GM12878 (cell line): ENCODE measurements at regions not wholly inside any gene's neighbourhood (a gene's known extent, or its start where the extent isn't known, plus 50 kb on each side); places are given as distances from the start of the nearest gene placed in this dataset.
A peak's percentile ranks its signal among the peaks of the same experiment; 100 is the strongest.

ENCODE experiments used
- ATAC-seq: fragments of 200-7000 bp; cut with Tn5 transposase; 3 replicates; pipeline ENCODE4 v1.9.1; 2020; ENCODE audit warnings: mild to moderate bottlenecking, moderate library complexity
- BruUV-seq: library from RNA; stranded (reverse); fragments of 400-500 nt; replicated peaks from 2 replicates; lab custom pipeline; 2021; lab: Mats Ljungman, UMichigan
- CTCF ChIA-PET: fragments of 300-600 bp; sonication (Branson Sonifier 250); formaldehyde crosslinking; extraction: SDS; loops from one replicate; lab custom pipeline; 2021; ENCODE audit warnings: inconsistent platforms; lab: Yijun Ruan, JAX
- POLR2A ChIA-PET: fragments of 350-600 bp; formaldehyde crosslinking; extraction: SDS; loops from one replicate; lab custom pipeline; 2021; ENCODE audit warnings: inconsistent platforms; lab: Charles Lee
- RAD21 ChIA-PET: fragments of 300-600 bp; sonication (Branson Sonifier 250); formaldehyde crosslinking; loops from one replicate; lab custom pipeline; 2023; ENCODE audit warnings: antibody characterized with exemption; ENCODE audit not compliant: unreplicated experiment; lab: Charles Lee
- SMC1A ChIA-PET: fragments of 300-600 bp; sonication (Branson Sonifier 250); formaldehyde crosslinking; loops from one replicate; lab custom pipeline; 2023; ENCODE audit not compliant: unreplicated experiment, uncharacterized antibody; lab: Charles Lee
- DNase-seq: peaks from one replicate; pipeline ENCODE4 v3.0.0-alpha.2; 2011; ENCODE audit warnings: low read depth, low spot score
- FAIRE-seq: peaks from 3 replicates; lab custom pipeline; 2011; peaks lifted over from hg19 to GRCh38; lab: Jason Lieb, UNC
- H2AFZ ChIP-seq: 2 replicates; pipeline ENCODE4 v1.6.0; 2011; ENCODE audit warnings: low read depth, low read length, control low read depth; ENCODE audit not compliant: control insufficient read depth
- H3K27ac ChIP-seq: 2 replicates; pipeline ENCODE4 v1.5.1; 2011; ENCODE audit warnings: control low read depth; ENCODE audit not compliant: control insufficient read depth, insufficient read depth
- H3K27me3 ChIP-seq, 2 experiments: replicated peaks in 1 of 2; 2 replicates each; pipeline versions ENCODE4 v1.6.0 to v1.6.1; 2011; ENCODE audit warnings: low read length in 1 of 2; ENCODE audit not compliant: control insufficient read depth in 2 of 2, insufficient read depth in 2 of 2
- H3K36me3 ChIP-seq, 2 experiments: 2 replicates each; pipeline ENCODE4 v1.5.1; 2011; ENCODE audit warnings: low read length in 1 of 2; ENCODE audit not compliant: control insufficient read depth in 2 of 2, insufficient read depth in 2 of 2
- H3K4me1 ChIP-seq: 2 replicates; pipeline ENCODE4 v1.6.1; 2011; ENCODE audit warnings: mild to moderate bottlenecking, low read length, moderate library complexity, mixed read lengths; ENCODE audit not compliant: control insufficient read depth, insufficient read depth
- H3K4me2 ChIP-seq: 2 replicates; pipeline ENCODE4 v1.6.0; 2011; ENCODE audit warnings: control low read depth; ENCODE audit not compliant: control insufficient read depth, insufficient read depth
- H3K4me3 ChIP-seq: fragments of 200-600 bp; sonication (generic); 2 replicates; pipeline ENCODE4 v1.5.1; 2016
- H3K79me2 ChIP-seq: 2 replicates; pipeline ENCODE4 v1.6.0; 2011; ENCODE audit warnings: low read length; ENCODE audit not compliant: control insufficient read depth, insufficient read depth
- H3K9ac ChIP-seq: 2 replicates; pipeline ENCODE4 v1.8.0; 2011; ENCODE audit warnings: low read length, control low read depth, mixed read lengths; ENCODE audit not compliant: control insufficient read depth, insufficient read depth
- H3K9me3 ChIP-seq: replicated peaks from 3 replicates; pipeline ENCODE4 v1.5.1; 2011; ENCODE audit warnings: mild to moderate bottlenecking, low read length; ENCODE audit not compliant: control insufficient read depth, insufficient read depth
- H4K20me1 ChIP-seq: 2 replicates; pipeline ENCODE4 v1.6.0; 2011; ENCODE audit not compliant: control insufficient read depth, insufficient read depth
- BACH1 ChIP-seq: fragments of 450-650 bp; IDR thresholded peaks from 2 replicates; pipeline ENCODE4 v1.6.1; 2017; ENCODE audit warnings: mild to moderate bottlenecking, borderline replicate concordance
- CREM ChIP-seq: IDR thresholded peaks from 2 replicates; pipeline ENCODE4 v1.6.1; 2014; ENCODE audit warnings: antibody characterized with exemption, low read depth
- ETV6 ChIP-seq, 2 experiments: fragments of 450-650 bp in 1 of 2; IDR thresholded peaks in 1 of 2; conservative IDR thresholded peaks in 1 of 2; 2 replicates each; pipeline ENCODE4 v1.6.1; 2014; ENCODE audit warnings: antibody characterized with exemption in 1 of 2, borderline replicate concordance in 1 of 2, low read depth in 1 of 2, mild to moderate bottlenecking in 1 of 2, moderate library complexity in 1 of 2
- MYC ChIP-seq: IDR thresholded peaks from 2 replicates; pipeline ENCODE4 v1.6.1; 2011; ENCODE audit warnings: mild to moderate bottlenecking, low read length, moderate library complexity, inconsistent platforms; ENCODE audit not compliant: insufficient read depth, insufficient replicate concordance, insufficient read length, severe bottlenecking
- NRF1 ChIP-seq: conservative IDR thresholded peaks from 2 replicates; pipeline ENCODE4 v1.6.1; 2011; ENCODE audit warnings: mild to moderate bottlenecking, low read depth, low read length, improper control_type of control experiment
- PAX5 ChIP-seq: IDR thresholded peaks from 2 replicates; pipeline ENCODE4 v1.6.1; 2011; ENCODE audit warnings: low read depth, low read length, borderline replicate concordance
- POLR2A ChIP-seq: IDR thresholded peaks from 2 replicates; pipeline ENCODE4 v1.6.1; 2011; ENCODE audit warnings: low read depth, mild to moderate bottlenecking, low read length
- RAD51 ChIP-seq: fragments of 450-650 bp; IDR thresholded peaks from 2 replicates; pipeline ENCODE4 v1.6.1; 2016; ENCODE audit warnings: moderate library complexity, mild to moderate bottlenecking, inconsistent platforms
- SMARCA5 ChIP-seq: fragments of 450-650 bp; IDR thresholded peaks from 2 replicates; pipeline ENCODE4 v1.6.1; 2017; ENCODE audit warnings: mild to moderate bottlenecking
- SPI1 ChIP-seq: IDR thresholded peaks from 2 replicates; pipeline ENCODE4 v1.6.1; 2011; ENCODE audit warnings: low read depth, mild to moderate bottlenecking, low read length, moderate library complexity, borderline replicate concordance; ENCODE audit not compliant: insufficient read depth
- SREBF2 ChIP-seq: IDR thresholded peaks from 2 replicates; pipeline ENCODE4 v1.6.1; 2012; ENCODE audit warnings: mild to moderate bottlenecking, low read length
- STAT1 ChIP-seq: fragments of 450-650 bp; conservative IDR thresholded peaks from 2 replicates; pipeline ENCODE4 v1.6.1; 2014; ENCODE audit warnings: antibody characterized with exemption, mild to moderate bottlenecking
- WGBS: methylation state at CpG from one replicate; pipeline ENCODE4 v1.1.6; 2016; ENCODE audit warnings: low lambda C conversion rate; ENCODE audit not compliant: insufficient replicate concordance, insufficient coverage; ENCODE audit errors: missing lambda C conversion rate; 5-methylcytosine and 5-hydroxymethylcytosine counted together
- in situ Hi-C: fragments of 300-500 bp; cut with MboI; formaldehyde crosslinking; loops from 9 replicates; pipeline ENCODE4 v1.14.3; 2018; ENCODE audit warnings: mixed read lengths
- intact Hi-C: fragments of 100-400 bp; cut with micrococcal nuclease; formaldehyde crosslinking; loops from one replicate; pipeline ENCODE4 v1.14.2; 2022; ENCODE audit not compliant: unreplicated experiment

GRCh38 chr6:105645958-105646357, 243.1 kb upstream of the PREP start:
- DNase-seq, result no peak
- Histone ChIP-seq H3K79me2 (no peaks in the 10 kb centered on the region), H2AFZ (no peak overlapping the region), H3K4me1 (peaks cover 51% of the 10 kb centered on the region), H3K9ac (no peak overlapping the region), H3K27ac (peak overlapping the region; percentile 72), H3K9me3 (no peaks in the 10 kb centered on the region; the same call in none of the 3 replicates), H3K36me3 (no peaks in the 10 kb centered on the region), H4K20me1 (no peaks in the 10 kb centered on the region), H3K27me3 (no peaks in the 10 kb centered on the region; a peak in 1 of 4 replicates), H3K4me3 (no peak overlapping the region), H3K4me2 (0 out of 2 replicates have a peak overlapping the region, but pooled peaks have one; percentile 0)
- TF ChIP-seq SMARCA5 (peak; percentile 62), SREBF2 (no peak), BACH1 (0 out of 2 replicates have a peak, but pooled peaks have one; percentile 11), POLR2A (no peak)
- no peak for FAIRE-seq
- intact Hi-C loops (loop anchor here (1.0 to 5.0 kb wide), 10 partner anchors 45 to 519 kb away; no protein-coding TSS in a partner anchor), in situ Hi-C loops (loop anchor here (5.0 kb wide), 1 partner anchor 159 kb away; no protein-coding TSS in a partner anchor)
- ATAC-seq, result peak; percentile 43
- CTCF ChIA-PET, result interaction anchor here (0.8 to 4.0 kb wide), 12 partner anchors 39 to 214 kb away, joined by 3 to 28 read pairs (median 5); no protein-coding TSS in a partner anchor
- BruUV-seq, result TSS peak; percentile 92
- POLR2A ChIA-PET, result interaction anchor here (0.7 to 1.6 kb wide), 9 partner anchors 45 to 192 kb away, joined by 3 to 9 read pairs (median 4); no protein-coding TSS in a partner anchor
- SMC1A ChIA-PET, result interaction anchor here (0.7 to 11.2 kb wide), 27 partner anchors 9 to 577 kb away, joined by 3 to 115 read pairs (median 4); partner anchors contain the start of gene PRDM1
- RAD21 ChIA-PET, result interaction anchor here (0.5 to 6.7 kb wide), 32 partner anchors 12 to 597 kb away, joined by 3 to 72 read pairs (median 4); partner anchors contain the start of gene PRDM1
- WGBS, result 5% methylated on average over 3 of the region's 3 CpGs

- intact Hi-C loops (loop anchor here (5.0 kb wide), 5 partner anchors 87 to 457 kb away; no protein-coding TSS in a partner anchor), in situ Hi-C loops (loop anchor here (5.0 kb wide), 1 partner anchor 158 kb away; no protein-coding TSS in a partner anchor)
- Histone ChIP-seq H3K36me3 (no peaks in the 10 kb centered on the region), H2AFZ (no peak overlapping the region), H3K27me3 (no peaks in the 10 kb centered on the region; a peak in 1 of 4 replicates), H3K4me2 (no peak overlapping the region), H4K20me1 (no peaks in the 10 kb centered on the region), H3K79me2 (no peaks in the 10 kb centered on the region), H3K4me1 (peaks cover 51% of the 10 kb centered on the region), H3K27ac (peak overlapping the region; percentile 72; the same call in 1 of the 2 replicates), H3K9ac (no peak overlapping the region), H3K9me3 (peaks cover 3% of the 10 kb centered on the region), H3K4me3 (no peak overlapping the region)
- TF ChIP-seq NRF1 (no peak), MYC (no peak), CREM (no peak), PAX5 (no peak), STAT1 (no peak), RAD51 (no peak), ETV6 (conservative IDR thresholded peaks at IDR 0.05 in 1 of 2, IDR thresholded peaks at IDR 0.05 in 1 of 2; ENCODE audit: borderline replicate concordance in 1 of 2, low read depth in 1 of 2) (no peak), SPI1 (no peak)
- ATAC-seq (no peak), FAIRE-seq (no peak), DNase-seq (no peak)
- BruUV-seq, result no TSS peak
- SMC1A ChIA-PET, result interaction anchor here (1.1 to 11.2 kb wide), 15 partner anchors 23 to 453 kb away, joined by 3 to 115 read pairs (median 5); no protein-coding TSS in a partner anchor
- RAD21 ChIA-PET, result interaction anchor here (0.9 to 6.7 kb wide), 17 partner anchors 12 to 519 kb away, joined by 3 to 72 read pairs (median 5); no protein-coding TSS in a partner anchor
- POLR2A ChIA-PET, result interaction anchor here (0.9 to 1.6 kb wide), 5 partner anchors 44 to 191 kb away, joined by 3 to 9 read pairs (median 3); no protein-coding TSS in a partner anchor
- 100% methylated on average over 1 of the region's 1 CpG for WGBS
- CTCF ChIA-PET, result interaction anchor here (0.8 to 3.5 kb wide), 10 partner anchors 38 to 213 kb away, joined by 3 to 28 read pairs (median 6); no protein-coding TSS in a partner anchor
These were observed 242.3 kb upstream of the PREP start for GRCh38 chr6:105645156-105645555.
